Left ventricle myocardium inferior (tissue), 1 donor: ENCODE measurements at regions not wholly inside any gene's neighbourhood (a gene's known extent, or its start where the extent isn't known, plus 50 kb on each side); places are given as distances from the start of the nearest gene placed in this dataset.

Experiments used
- DNase-seq: peaks from one replicate; pipeline ENCODE4 v3.0.0-alpha.2; 2020
- H3K27ac ChIP-seq: fragments of 200-600 bp; replicated peaks from 2 replicates; pipeline ENCODE4 v1.8.0; 2021
- H3K27me3 ChIP-seq: fragments of 200-600 bp; 2 replicates; pipeline ENCODE4 v1.8.0; 2021; ENCODE audit warnings: low read depth
- H3K36me3 ChIP-seq: fragments of 200-600 bp; 2 replicates; pipeline ENCODE4 v1.8.0; 2021
- H3K4me1 ChIP-seq: fragments of 200-600 bp; 2 replicates; pipeline ENCODE4 v1.8.0; 2021
- H3K4me3 ChIP-seq: fragments of 200-600 bp; 2 replicates; pipeline ENCODE4 v1.8.0; 2021; ENCODE audit warnings: mild to moderate bottlenecking, moderate library complexity
- H3K9me3 ChIP-seq: fragments of 200-600 bp; replicated peaks from 2 replicates; pipeline ENCODE4 v1.8.0; 2021
- intact Hi-C: fragments of 100-400 bp; cut with micrococcal nuclease; formaldehyde crosslinking; loops from one replicate; pipeline ENCODE4 v1.11.0; 2022
- TF ChIP-seq, protein P1 (sequence below): fragments of 200-600 bp; IDR thresholded peaks from 2 replicates; pipeline ENCODE4 v1.8.0; 2021; ENCODE audit warnings: antibody characterized with exemption, mild to moderate bottlenecking, borderline replicate concordance
- donor health status: DM: no; HTN: yes; CAD: no; lungs with severe emphysema.

DNA sequence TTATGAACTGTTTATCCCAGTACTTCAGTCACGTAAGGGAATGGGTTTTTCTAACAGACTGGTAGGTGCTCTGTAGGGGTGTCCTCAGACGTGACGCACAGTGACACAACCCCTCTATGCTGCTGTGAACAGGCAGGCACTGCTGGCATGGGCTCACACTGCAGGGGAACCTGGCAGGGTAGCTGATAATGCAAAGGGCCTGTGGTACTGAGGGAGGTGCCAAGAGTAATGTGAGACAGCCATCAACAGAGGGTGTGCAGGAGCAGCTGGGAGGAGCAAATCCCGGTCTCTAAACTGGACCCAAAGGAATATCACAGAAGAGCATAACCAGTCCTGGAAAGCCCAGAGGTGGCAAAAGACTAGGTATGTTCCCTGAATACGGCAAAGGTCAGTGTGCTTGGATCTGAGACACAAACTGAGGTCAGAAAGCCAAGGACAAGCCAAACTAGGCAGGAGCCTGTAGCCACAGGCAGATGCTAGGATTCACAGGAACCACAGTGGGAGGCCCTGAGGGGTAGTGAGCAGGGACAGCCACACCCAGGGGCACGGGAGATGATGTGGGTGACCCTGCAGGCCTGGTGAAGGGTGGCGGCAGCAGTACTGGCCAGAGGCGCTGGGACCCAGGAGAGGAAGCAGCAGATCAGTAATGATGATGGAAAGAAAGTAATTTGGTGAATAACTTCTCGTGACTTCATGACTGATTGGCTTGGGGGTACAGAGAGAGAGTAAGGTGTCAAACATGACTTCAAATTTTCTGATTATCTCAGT, 248.1 kb upstream of the CHRNA7 start:
- Histone ChIP-seq H3K4me1 (no peaks in the 10 kb centered on the region), H3K27ac (no peak overlapping the region), H3K36me3 (no peaks in the 10 kb centered on the region), H3K27me3 (no peaks in the 10 kb centered on the region), H3K4me3 (no peak overlapping the region), H3K9me3 (no peaks in the 10 kb centered on the region)
- intact Hi-C loops: no loop called here
- no peak for DNase-seq
- TF ChIP-seq, protein P1, sequence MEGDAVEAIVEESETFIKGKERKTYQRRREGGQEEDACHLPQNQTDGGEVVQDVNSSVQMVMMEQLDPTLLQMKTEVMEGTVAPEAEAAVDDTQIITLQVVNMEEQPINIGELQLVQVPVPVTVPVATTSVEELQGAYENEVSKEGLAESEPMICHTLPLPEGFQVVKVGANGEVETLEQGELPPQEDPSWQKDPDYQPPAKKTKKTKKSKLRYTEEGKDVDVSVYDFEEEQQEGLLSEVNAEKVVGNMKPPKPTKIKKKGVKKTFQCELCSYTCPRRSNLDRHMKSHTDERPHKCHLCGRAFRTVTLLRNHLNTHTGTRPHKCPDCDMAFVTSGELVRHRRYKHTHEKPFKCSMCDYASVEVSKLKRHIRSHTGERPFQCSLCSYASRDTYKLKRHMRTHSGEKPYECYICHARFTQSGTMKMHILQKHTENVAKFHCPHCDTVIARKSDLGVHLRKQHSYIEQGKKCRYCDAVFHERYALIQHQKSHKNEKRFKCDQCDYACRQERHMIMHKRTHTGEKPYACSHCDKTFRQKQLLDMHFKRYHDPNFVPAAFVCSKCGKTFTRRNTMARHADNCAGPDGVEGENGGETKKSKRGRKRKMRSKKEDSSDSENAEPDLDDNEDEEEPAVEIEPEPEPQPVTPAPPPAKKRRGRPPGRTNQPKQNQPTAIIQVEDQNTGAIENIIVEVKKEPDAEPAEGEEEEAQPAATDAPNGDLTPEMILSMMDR: no peak

DNA sequence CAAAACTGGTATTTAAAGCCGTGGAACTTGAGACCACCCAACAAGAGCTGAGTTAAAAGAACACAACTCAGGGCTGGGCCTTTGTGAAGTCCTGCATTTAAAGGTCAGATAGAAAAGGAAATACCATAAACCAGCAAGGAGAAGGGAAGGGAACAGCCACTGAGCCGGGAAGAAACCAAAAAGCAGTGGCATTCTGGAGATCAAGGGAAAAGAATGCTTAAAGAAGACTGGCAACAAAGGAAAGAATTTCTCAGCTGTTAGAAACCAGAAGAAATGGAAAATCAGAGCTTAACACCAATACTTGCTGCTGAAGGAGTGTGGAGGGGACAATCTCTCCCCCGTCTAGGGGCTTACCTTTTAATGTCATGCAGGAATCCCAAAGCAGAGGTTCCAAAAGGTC, 247.4 kb upstream of the CHRNA7 start:
- DNase-seq: no peak
- no peaks in the 10 kb centered on the region for H3K9me3 ChIP-seq
- no peaks in the 10 kb centered on the region for H3K27me3 ChIP-seq
- TF ChIP-seq, protein P1: no peak
- H3K4me3 ChIP-seq: no peak overlapping the region
- H3K4me1 ChIP-seq: no peaks in the 10 kb centered on the region
- H3K36me3 ChIP-seq: no peaks in the 10 kb centered on the region
- no peak overlapping the region for H3K27ac ChIP-seq
- intact Hi-C loops: no loop called here

DNA sequence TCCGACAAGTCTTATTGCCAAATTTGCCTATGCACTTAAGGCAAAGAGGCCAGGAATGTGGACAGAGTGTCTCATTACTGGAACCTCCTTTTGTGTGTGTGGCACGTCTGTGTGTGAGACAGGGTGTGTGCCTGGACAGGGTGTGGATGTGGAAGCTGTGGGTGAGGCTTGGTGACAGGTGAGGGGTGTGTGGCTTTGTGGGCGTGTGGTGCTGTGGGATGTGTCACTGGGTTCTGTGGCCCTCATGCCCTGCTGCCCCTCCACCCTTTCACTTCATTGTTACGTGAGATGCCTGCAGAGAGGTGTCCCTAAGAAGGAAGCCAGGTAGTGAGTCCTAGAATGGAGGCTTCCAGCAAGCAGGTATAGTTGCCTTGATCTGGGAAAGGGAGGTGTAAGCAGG, 244.0 kb upstream of the CHRNA7 start:
- H3K4me1 ChIP-seq: no peaks in the 10 kb centered on the region
- H3K27ac ChIP-seq: no peak overlapping the region
- no peaks in the 10 kb centered on the region for H3K9me3 ChIP-seq
- TF ChIP-seq, protein P1: no peak
- H3K4me3 ChIP-seq: no peak overlapping the region
- DNase-seq: no peak
- no peaks in the 10 kb centered on the region for H3K36me3 ChIP-seq
- intact Hi-C loops: no loop called here
- no peaks in the 10 kb centered on the region for H3K27me3 ChIP-seq

DNA sequence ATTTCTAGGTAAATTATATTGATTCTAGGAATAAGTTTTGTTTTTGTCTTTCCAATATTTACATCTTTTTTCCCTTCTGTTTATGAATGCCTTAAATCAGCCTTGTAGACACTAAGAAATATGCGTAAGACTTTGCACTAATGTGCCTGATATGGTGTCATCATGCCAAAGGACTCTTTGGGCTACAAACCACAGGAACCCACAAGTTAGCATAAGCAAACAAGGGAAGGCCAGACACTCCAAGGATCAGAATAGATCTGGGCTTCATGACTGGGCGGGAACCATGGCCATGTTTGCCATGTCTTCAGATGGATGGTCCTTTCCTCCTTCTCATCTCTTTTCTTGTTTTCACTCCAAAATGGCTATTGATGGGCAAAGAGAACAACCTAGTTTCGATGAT, 242.2 kb upstream of the CHRNA7 start:
- no peaks in the 10 kb centered on the region for H3K27me3 ChIP-seq
- no peaks in the 10 kb centered on the region for H3K36me3 ChIP-seq
- no peak overlapping the region for H3K4me3 ChIP-seq
- no peak overlapping the region for H3K27ac ChIP-seq
- intact Hi-C loops: no loop called here
- H3K9me3 ChIP-seq: no peaks in the 10 kb centered on the region
- TF ChIP-seq, protein P1: no peak
- no peaks in the 10 kb centered on the region for H3K4me1 ChIP-seq
- no peak for DNase-seq

DNA sequence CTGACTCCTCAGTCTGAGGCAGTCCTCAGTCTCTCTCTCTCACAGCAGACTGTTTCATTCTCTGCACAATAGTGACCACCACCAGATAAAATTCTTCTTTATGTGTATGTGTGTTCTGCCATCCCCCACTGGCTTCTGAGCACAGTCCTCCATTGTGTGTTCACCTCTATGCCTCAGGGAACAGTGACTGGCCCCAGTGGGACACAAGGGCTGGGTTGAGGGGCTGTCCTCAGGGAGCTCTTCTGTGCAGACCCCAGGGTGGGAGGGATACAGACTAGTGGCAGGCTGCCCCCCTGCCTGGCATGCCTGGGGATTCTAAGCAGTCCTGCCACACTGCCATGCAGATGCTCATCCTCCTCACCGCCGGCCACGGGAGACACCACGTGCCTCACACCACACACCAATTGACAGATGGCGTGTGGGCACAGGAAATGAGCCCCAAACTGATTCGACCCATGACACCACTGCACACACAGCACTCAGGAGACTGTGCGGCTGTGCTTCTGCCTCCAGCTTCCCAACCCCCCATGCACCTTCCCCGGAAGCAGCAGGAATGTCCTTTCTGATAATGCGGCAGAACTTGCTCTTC, 237.6 kb upstream of the CHRNA7 start:
- H3K4me3 ChIP-seq: no peak overlapping the region

More for the DNA sequence above, 237.6 kb upstream of the CHRNA7 start:
- H3K9me3 ChIP-seq: no peaks in the 10 kb centered on the region
- intact Hi-C loops: no loop called here
- no peaks in the 10 kb centered on the region for H3K36me3 ChIP-seq
- H3K27me3 ChIP-seq: no peaks in the 10 kb centered on the region
- H3K4me1 ChIP-seq: no peaks in the 10 kb centered on the region
- H3K27ac ChIP-seq: no peak overlapping the region
- TF ChIP-seq, protein P1: no peak
- no peak for DNase-seq
